ENCODE measurements at regions not wholly inside any gene's neighbourhood (a gene's known extent, or its start where the extent isn't known, plus 50 kb on each side); places are given as distances from the start of the nearest gene placed in this dataset.
"Not testable (repeated sequence)": the region's sequence is repeated elsewhere in the genome, so short reads cannot be mapped to it uniquely, and the experiment has no call there.

DNA sequence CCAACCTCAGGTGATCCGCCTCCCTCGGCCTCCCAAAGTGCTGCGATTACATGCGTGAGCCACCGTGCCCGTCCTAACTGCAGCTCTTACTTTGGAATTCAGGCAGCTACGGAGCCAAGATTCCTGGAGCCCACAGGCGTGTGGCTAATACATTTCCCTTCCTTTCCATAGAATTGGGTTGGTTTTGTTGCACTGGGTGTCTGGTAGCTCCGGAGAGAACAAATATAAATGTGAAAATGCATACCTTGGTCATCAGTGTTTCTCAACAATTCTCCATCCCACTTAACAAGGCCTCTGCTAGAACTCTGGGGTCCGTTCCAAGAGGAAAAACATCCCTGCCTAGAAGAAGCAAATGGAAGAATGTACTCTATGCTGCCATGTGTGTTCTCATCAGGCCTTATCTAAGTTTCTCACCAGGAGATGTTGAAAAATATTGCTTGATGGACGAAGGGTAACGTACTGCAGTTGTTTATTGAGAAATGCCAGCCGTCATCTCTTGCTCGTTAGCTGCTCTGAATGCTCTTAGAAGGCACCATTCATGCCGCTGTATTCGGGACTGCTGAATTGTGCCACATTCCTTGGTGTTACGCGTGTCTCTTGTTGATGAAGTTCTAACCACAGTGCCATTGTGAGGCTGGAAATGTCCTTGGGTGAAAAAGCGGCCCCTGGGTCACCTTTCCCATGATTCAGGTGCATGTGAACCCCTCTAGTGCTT lies 50.5 kb upstream of the CD99 start:
- DNase-seq, result no peak

DNA sequence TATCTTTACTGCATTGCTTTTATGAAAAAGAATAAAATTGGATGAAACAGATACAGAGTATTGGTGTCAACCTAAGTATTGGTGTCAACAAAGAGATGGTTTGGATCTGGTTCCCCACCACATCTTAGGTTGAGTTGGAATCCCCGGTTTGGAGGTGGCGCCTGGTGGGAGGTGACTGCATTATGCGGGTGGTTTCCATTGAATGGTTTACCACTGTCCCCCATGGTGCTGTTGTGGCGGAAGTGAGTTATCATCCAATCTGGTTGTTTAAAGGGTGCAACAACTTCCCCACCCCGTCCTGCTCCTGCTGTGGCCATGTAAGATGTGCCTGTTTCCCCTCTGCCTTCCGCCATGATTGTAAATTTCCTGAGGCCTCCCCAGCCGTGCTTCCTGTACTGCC lies 52.8 kb upstream of the CD99 start:
- DNase-seq, result no peak

DNA sequence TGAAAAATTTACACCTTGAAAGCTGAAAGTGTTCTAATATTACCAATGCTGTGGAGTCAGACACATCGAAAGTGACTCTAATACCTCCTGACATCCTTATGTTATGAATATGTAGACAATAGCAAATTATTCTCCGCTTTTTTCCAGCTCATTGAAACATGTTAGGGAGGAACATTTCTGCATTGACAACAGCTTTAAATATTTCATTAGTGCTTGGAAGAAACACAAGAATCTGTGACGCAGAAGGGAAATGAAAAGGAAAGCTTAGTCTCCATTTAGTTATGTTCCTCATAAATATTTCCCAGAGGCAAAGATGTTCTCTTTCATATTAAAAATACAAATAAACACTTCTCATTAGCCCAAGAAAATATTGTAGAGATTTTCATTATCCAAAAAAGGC lies 55.8 kb upstream of the CD99 start:
- no peak for DNase-seq

DNA sequence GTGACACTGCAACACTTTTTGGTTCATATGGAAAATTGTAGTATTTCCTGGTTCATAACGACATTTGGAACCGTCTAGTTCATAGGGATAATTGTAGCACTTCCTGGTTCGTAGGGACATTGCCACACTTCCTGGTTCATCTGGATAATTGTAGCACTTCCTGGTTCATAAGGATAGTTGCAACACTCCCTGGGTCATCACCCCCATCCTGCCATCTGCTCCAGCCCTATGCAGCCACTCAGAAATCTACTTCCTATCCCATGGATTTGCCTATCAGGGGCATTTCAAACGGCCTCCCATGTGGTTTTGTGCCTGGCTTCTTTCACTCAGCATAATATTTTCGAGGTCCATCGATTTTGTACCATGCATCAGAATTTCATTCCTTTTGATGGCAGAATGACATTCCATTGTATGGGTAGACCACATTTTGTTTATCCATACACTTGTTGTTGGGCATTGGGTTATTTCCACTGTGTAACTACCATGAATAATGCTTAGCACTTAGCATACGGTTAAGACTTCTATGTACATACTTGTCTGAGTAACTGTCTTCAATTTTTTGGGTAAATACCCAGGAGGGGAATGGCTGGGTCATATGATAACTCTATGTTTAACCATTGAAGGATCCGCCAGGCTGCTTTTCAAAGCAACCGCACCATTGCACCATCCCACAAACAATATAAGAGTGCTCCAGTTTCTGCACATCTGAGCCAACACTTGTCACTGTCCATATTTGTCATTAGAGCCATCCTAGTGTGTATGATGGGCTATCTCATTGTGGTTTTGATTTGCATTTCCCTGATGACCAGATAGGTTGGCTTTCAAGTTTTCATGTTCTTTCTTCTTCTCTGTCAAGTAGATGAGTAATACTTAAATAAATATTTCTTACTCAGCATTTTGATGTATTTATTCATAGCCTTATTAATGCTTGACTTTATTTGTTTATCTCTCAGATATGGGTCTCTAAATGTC lies 58.3 kb upstream of the CD99 start:
- DNase-seq, result no peak

DNA sequence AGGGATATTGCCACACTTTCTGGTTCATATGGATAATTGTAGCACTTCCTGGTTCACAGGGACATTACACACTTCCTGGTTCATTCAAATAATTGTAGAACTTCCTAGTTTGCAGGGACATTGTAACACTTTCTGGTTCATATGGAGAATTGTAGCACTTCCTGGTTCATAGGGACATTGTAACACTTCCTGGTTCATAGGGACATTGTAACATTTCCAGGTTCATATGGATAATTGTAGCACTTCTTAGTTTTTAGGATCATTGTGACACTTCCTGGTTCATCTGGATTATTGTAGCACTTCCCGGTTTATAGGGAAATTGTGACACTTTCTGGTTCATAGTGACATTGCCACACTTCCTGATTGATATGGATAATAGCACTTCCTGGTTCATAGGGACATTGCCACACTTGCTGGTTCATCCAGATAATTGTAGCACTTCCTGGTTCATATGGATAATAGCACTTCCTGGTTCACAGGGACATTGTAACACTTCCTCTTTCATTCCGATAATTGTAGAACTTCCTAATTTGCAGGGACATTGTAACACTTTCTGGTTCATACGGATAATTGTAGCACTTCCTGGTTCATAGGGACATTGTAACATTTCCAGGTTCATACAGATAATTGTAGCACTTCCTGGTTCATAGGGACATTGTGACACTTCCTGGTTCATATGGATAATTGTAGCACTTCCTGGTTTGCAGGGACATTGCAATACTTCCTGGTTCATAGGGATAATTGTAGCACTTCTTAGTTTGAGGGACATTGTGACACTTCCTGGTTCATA lies 59.2 kb upstream of the CD99 start:
- no peak for DNase-seq

DNA sequence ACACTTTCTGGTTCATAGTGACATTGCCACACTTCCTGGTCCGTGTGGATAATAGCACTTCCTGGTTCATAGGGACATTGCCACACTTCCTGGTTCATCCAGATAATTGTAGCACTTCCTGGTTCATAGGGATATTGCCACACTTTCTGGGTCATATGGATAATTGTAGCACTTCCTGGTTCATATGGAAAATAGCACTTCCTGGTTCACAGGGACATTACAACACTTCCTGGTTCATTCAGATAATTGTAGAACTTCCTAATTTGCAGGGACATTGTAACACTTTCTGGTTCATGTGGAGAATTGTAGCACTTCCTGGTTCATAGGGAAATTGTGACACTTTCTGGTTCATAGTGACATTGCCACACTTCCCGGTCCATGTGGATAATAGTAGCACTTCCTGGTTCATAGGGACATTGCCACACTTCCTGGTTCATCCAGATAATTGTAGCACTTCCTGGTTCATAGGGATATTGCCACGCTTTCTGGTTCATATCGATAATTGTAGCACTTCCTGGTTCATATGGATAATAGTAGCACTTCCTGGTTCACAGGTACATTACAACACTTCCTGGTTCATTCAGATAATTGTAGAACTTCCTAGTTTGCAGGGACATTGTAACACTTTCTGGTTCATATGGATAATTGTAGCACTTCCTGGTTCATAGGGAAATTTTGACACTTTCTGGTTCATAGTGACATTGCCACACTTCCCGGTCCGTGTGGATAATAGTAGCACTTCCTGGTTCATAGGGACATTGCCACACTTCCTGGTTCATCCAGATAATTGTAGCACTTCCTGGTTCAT lies 60.0 kb upstream of the CD99 start:
- not testable (repeated sequence) for DNase-seq

DNA sequence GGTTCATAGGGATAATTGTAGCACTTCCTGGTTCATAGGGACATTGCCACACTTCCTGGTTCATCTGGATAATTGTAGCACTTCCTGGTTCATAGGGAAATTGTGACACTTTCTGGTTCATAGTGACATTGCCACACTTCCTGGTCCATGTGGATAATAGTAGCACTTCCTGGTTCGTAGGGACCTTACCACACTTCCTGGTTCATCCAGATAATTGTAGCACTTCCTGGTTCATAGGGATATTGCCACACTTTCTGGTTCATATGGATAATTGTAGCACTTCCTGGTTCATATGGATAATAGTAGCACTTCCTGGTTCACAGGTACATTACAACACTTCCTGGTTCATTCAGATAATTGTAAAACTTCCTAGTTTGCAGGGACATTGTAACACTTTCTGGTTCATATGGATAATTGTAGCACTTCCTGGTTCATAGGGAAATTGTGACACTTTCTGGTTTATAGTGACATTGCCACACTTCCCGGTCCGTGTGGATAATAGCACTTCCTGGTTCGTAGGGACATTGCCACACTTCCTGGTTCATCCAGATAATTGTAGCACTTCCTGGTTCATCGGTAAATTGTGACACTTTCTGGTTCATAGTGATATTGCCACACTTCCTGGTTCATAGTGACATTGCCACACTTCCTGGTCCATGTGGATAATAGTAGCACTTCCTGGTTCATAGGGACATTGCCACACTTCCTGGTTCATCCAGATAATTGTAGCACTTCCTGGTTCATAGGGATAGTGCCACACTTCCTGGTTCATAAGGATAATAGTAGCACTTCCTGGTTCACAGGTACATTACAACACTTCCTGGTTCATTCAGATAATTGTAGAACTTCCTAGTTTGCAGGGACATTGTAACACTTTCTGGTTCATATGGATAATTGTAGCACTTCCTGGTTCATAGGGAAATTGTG lies 60.8 kb upstream of the CD99 start:
- peak; percentile 26 for DNase-seq

DNA sequence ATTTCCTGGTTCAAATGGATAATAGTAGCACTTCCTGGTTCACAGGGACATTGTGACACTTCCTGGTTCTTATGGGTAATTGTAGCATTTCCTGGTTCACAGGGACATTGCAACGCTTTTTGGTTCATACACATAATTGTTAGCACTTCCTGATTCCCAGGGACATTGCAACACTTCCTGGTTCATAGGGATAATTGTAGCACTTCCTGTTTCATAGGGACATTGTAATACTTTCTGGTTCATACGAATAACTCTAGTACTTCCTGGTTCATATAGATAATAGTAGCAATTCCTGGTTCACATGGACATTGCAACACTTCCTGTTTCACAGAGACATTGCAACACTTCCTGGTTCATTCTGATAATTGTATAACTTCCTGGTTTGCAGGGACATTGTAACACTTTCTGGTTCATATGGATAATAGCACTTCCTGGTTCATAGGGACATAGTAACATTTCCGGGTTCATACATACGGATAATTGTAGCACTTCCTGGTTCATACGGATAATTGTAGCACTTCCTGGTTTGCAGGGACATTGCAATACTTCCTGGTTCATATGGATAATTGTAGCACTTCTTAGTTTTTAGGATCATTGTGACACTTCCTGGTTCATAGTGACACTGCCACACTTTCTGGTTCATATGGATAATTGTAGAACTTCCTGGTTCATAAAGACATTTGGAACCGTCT lies 61.6 kb upstream of the CD99 start:
- no peak for DNase-seq

DNA sequence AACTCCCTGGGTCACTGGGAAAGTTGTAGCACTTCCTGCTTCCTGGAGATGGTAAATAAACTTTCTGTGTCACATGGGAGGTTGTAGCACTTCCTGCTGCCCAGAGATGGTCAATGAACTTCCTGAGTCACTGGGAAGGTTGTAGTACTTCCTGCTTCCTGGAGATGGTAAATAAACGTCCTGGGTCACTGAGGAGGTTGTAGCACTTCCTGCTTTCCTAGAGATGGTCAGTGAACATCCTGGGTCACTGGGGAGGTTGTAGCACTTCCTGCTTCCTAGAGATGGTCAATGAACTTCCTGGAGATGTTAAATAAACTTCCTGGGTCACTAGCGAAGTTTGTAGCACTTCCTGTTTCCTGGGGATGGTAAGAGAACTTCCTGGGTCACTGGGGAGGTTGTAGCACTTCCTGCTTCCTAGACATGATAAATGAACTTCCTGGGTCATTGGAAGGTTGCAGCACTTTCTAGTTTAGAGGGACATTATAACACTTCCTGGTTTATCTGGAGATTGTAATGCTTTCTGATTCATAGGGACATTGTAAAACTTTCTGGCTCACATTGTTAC lies 62.3 kb upstream of the CD99 start:
- no peak for DNase-seq

DNA sequence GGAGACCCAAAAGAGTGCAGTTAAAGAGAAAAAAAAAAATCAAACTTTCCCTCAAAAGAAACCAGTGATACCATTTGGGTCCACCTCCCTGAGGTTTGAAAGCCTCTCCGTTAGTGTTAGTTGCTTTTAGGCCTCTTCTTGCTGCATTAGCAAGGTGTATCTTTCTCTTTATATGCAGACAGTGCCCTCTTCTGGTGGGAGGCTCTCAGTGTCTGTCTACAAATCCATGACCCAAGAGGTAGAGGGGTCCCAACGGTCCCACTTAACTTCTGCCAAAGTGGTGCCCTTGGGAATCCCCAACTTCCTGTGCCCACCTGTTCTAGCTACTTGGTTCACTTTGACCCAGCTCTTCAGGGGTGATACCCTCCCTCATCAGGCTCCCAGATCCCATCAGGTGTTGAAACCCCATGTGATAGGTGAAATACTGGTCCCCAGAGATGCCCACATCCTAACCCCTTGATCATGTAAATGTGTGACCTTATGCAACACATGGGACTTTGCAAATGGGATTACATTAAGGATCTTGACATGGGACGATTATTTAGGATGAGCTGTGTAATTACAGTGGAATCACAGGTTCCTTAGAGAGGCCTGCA lies 63.7 kb upstream of the CD99 start:
- DNase-seq, result peak; percentile 15

DNA sequence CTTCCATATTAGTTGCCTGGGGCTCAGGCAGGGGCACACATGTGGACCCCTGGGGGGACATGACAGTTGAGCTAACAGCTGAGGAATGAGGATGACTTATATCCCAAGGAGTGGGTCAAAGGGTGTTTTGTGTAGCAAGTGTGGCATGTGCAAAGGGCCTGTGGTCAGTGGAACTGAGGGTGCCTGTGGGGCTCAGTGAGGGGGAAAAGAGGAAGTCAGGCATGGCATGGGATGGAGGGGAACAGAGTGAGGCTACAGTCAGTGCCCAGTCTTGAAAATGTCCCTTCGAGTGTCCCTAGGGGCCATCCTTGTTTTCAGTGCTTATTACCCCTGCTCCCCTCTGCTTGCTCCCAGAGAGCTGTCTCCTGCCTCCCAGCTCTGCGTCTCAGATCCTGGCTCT lies 64.3 kb upstream of the CD99 start:
- no peak for DNase-seq

DNA sequence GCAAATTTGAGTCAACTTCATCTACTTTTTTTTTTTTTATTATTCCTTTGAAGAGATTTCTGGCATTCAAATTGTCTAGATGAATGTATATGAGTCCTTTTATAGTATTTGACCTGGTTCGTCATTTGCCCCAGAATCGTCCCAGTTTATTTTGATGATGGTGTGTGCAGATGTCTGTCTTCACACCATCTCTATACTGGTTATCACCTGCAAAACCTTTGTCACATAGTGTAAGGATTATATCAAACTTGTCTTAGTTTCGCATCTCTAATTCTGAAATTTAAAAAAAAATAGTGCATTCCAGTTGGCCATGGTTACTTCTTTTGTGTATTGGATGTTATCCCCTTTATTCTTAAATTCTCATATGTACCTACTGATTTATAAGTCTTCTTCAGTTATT lies 70.5 kb upstream of the CD99 start:
- DNase-seq, result no peak

DNA sequence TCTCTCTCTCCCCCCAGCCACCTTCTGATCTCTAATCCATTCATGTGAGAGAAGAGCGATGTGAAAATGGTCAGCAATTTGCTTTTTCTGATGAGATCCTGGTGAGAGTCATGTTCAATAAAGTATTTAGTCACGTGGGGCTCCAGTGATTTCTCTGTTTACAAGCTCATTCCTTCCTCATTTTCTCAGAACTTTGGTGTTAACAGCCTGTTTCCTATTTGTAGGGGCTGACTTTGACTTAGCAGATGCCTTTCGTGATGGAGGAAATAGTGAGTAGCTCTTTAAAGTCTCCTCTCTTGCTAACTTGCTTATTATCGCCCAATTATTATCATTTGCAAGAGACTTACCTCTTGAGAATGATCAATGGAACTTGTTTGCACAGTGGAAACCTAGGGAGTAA lies 72.6 kb upstream of the CD99 start:
- no peak for DNase-seq

DNA sequence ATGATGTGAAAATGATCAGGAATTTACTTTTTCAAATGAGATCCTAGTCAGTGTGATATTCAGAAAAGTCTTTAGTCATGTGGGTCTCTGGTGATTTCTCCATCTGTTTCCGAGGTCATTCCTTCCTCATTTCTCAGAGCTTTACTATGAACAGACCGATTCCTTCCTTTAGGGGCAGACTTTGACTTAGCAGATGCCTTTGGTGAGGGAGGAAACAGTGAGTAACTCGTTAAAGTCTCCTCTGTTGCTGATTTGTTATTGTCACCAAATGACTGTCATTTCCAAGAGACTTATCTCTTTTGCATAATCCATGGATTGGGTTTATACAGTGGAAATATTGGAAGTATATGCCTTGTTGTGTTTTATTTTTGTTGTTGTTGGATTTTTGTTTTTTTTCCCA lies 76.2 kb upstream of the CD99 start:
- no peak for DNase-seq

DNA sequence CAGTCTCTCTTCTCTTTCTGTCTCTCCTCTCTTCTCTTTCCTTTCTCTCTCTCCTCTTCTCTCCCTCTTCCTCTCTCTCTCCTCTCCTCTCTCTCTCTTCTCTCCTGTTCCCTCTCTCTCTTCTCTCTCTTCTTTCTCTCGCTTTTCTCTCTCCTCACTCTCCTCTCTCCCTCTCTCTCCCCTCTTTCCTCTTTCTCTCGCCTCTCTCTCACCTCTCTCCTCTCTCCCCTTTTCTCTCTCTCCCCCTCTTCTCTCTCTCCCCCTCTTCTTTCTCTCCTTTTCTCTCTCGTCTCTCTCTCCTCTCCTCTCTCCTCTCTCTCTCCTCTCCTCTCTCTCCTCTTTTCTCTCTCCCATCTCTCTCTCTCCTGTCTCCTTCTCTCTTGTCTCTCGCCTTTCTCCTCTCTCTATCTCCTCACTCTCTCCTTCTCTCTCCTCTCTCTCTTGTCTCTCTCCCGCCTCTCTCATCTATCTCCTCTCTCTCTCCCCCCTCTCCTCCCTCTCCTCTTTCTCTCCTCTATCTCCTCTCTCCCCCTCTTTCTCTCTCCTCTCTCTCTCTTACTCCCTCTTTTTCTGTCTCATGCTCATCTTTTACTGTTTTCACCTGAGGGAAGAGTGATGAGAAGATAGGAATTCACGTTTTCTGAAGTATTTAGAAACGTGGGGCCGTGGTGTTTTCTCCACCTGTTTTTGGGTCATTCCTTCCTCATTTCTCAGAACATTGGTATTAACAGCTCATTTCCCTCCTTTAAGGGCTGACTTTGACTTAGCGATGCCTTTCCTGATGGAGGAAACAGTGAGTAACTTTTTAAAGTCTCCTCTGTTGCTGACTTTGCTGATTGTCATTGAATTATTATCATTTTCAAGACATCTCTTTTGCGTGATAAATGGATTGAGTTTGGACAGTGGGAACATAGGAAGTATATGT lies 80.6 kb upstream of the CD99 start:
- DNase-seq, result no peak

DNA sequence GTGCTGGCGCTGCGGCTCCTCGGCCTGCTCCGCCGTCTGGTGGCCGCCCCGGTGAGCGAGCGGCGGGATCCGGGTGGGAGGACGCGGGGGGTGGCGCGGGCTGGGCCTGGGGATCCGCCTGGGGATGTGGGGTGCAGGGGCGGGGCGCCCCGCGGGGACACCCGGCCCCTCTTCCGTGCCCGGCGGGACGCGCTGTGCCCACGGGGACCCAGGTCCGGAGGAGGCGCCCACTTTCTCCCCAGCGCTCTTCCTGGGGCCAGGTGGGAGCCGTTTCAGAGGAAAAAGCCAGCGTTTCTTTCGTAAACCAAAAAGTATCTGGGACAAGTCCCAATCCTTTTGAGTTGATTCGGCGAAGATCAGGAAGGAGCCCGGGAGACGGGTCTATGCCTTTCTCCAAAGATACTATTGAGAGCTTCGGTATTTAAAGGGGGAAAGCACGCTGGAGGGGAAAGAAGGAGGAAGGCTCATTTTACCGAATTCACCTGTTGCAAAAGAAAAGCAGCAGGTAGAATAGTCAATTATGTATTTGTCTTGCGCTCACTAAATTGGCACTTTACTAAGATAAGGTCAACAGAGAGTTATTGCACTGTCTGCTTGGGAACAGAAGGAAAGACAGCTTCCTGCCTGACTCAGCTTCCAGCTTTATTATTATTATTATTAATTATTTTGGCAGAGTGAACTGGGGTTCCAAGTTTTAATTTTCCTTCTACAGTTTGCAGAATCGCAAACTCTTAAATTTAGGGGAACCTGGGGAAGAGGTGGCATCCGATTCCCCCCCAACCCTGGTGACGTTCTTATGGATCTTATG lies 81.5 kb upstream of the CD99 start:
- DNase-seq, result no peak

DNA sequence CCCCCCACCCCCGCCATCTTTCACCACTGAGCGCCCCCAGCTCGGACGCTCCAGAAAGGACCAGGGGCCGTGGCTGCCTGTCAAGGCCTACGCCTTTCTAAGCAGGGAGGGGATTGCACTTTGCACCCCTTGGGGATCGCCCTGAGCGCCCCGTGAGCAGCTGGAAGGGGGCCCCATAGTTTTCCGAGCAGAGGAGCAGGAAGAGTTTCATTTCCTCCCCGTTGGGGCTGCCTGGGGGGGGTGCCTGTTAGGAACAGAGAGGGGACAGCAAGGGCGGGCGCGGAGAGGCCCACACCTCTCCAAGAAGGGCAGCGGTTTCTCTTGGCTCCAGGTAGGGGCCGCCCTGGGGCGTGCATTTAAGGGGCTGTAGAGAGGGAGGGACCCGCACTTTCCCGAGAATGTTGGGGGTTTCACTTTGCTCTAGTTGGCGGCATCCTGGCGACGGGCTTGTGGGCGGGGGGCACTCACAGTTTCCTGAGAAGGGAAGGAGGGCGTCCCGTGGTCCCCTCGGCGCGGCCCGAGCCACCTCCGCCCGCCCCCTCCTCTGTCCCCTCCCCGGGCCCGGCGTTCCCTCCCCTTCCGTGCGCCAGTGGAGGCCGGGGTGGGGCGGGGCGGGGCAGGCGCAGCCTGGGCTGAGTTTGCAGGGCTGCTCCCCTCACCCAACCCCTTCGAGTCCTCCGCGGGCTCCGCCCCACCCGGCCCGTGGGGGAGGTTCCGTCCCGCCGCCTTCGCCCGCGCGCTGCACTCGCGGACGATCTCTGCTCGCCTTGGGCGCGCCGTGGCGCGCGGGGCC lies 82.3 kb upstream of the CD99 start:
- DNase-seq, result peak; percentile 82

Data from activated CD4-positive, alpha-beta T cell treated with anti-CD3 and anti-CD28 coated beads for 1 hour (primary cell).